Loucy (cell line): ENCODE measurements at regions not wholly inside any gene's neighbourhood (a gene's known extent, or its start where the extent isn't known, plus 50 kb on each side); places are given as distances from the start of the nearest gene placed in this dataset.

Experiments used
- H2AFZ ChIP-seq: fragments of 200-600 bp; sonication (generic); 2 replicates; pipeline ENCODE4 v1.6.0; 2016; ENCODE audit warnings: antibody characterized with exemption, mild to moderate bottlenecking, low read length, moderate library complexity
- H3F3A ChIP-seq: fragments of 200-600 bp; 2 replicates; pipeline ENCODE4 v1.6.0; 2016; ENCODE audit warnings: antibody characterized with exemption, low read depth, mild to moderate bottlenecking
- H3K27me3 ChIP-seq: fragments of 200-600 bp; sonication (generic); 2 replicates; pipeline ENCODE4 v1.6.1; 2014; ENCODE audit warnings: low read length, mild to moderate bottlenecking; ENCODE audit not compliant: insufficient read depth, poor library complexity, severe bottlenecking
- H3K36me3 ChIP-seq: fragments of 200-600 bp; sonication (generic); 2 replicates; pipeline ENCODE4 v1.6.1; 2016; ENCODE audit warnings: low read length; ENCODE audit not compliant: insufficient read depth
- H3K4me1 ChIP-seq: fragments of 200-600 bp; sonication (generic); 2 replicates; pipeline ENCODE4 v1.5.1; 2014; ENCODE audit warnings: low read length, mild to moderate bottlenecking; ENCODE audit not compliant: insufficient read depth, poor library complexity, severe bottlenecking
- H3K4me2 ChIP-seq: fragments of 200-600 bp; sonication (generic); 2 replicates; pipeline ENCODE4 v1.6.0; 2014; ENCODE audit warnings: antibody characterized with exemption, low read length, low read depth, mild to moderate bottlenecking; ENCODE audit not compliant: poor library complexity, severe bottlenecking
- H3K4me3 ChIP-seq: fragments of 200-600 bp; sonication (generic); 2 replicates; pipeline ENCODE4 v1.5.1; 2014; ENCODE audit warnings: low read length, mild to moderate bottlenecking, mixed read lengths; ENCODE audit not compliant: poor library complexity, severe bottlenecking
- H3K79me2 ChIP-seq: fragments of 200-600 bp; sonication (generic); 2 replicates; pipeline ENCODE4 v1.6.1; 2014; ENCODE audit warnings: low read length; ENCODE audit not compliant: insufficient read depth
- H3K9ac ChIP-seq: fragments of 200-600 bp; sonication (generic); 2 replicates; pipeline ENCODE4 v1.6.0; 2014; ENCODE audit warnings: mild to moderate bottlenecking, low read depth, low read length, moderate library complexity; ENCODE audit not compliant: poor library complexity, severe bottlenecking
- H3K9me2 ChIP-seq: fragments of 200-600 bp; sonication (generic); replicated peaks from 2 replicates; pipeline ENCODE4 v1.6.1; 2016; ENCODE audit warnings: low read depth, low read length, mixed read lengths
- H3K9me3 ChIP-seq: fragments of 200-600 bp; sonication (generic); 2 replicates; pipeline ENCODE4 v1.6.1; 2014; ENCODE audit warnings: mild to moderate bottlenecking, antibody characterized with exemption, low read length, low read depth; ENCODE audit not compliant: insufficient read depth
- H4K20me1 ChIP-seq: fragments of 200-600 bp; sonication (generic); 2 replicates; pipeline ENCODE4 v1.6.0; 2014; ENCODE audit warnings: antibody characterized with exemption, low read length, mild to moderate bottlenecking; ENCODE audit not compliant: insufficient read depth, poor library complexity, severe bottlenecking
- EZH2phosphoT487 ChIP-seq: fragments of 200-600 bp; IDR thresholded peaks from 2 replicates; pipeline ENCODE4 v1.6.1; 2018; ENCODE audit warnings: antibody characterized with exemption, mild to moderate bottlenecking, moderate library complexity, borderline replicate concordance
- TF ChIP-seq, protein P1 (sequence below): fragments of 200-600 bp; sonication (generic); conservative IDR thresholded peaks from 2 replicates; pipeline ENCODE4 v1.5.1; 2014; ENCODE audit warnings: mild to moderate bottlenecking, antibody characterized with exemption, low read length

DNA sequence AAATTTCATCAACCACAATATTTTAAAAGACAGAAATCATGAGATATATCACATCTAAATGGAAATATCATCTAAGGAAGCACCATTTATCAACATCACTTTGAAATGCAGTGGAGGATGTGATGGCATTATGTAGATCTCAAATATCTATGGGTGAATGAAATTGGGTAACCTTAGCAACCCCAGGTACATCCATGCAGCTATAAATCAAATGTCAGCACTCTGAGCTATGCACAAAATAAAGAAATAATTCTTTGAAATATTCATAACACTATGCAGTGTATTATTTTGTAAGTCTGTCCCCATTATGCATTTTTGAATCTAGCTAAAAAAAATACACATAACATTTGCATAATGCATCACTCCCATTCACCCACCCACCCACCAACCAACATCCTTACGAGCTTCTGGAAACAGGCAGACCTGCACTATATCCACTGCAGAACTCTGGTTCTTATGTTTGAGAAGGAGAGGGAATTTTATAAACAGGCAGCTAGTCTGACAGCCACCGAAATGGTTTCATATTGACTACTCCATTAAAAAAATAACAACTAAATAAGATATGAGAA lies 186.8 kb downstream of the SHOX2 start:
- Histone ChIP-seq H3F3A (no peaks in the 10 kb centered on the region), H3K27me3 (no peaks in the 10 kb centered on the region), H3K4me1 (no peaks in the 10 kb centered on the region), H3K36me3 (no peaks in the 10 kb centered on the region), H3K9me2 (no peaks in the 10 kb centered on the region), H3K9me3 (no peaks in the 10 kb centered on the region), H4K20me1 (no peaks in the 10 kb centered on the region), H3K79me2 (no peaks in the 10 kb centered on the region), H2AFZ (no peak overlapping the region), H3K4me2 (no peak overlapping the region), H3K9ac (no peak overlapping the region), H3K4me3 (no peak overlapping the region)
- TF ChIP-seq, protein P1, sequence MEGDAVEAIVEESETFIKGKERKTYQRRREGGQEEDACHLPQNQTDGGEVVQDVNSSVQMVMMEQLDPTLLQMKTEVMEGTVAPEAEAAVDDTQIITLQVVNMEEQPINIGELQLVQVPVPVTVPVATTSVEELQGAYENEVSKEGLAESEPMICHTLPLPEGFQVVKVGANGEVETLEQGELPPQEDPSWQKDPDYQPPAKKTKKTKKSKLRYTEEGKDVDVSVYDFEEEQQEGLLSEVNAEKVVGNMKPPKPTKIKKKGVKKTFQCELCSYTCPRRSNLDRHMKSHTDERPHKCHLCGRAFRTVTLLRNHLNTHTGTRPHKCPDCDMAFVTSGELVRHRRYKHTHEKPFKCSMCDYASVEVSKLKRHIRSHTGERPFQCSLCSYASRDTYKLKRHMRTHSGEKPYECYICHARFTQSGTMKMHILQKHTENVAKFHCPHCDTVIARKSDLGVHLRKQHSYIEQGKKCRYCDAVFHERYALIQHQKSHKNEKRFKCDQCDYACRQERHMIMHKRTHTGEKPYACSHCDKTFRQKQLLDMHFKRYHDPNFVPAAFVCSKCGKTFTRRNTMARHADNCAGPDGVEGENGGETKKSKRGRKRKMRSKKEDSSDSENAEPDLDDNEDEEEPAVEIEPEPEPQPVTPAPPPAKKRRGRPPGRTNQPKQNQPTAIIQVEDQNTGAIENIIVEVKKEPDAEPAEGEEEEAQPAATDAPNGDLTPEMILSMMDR: no peak
- no peak for TF ChIP-seq EZH2phosphoT487

- Histone ChIP-seq H3K79me2 (no peaks in the 10 kb centered on the region), H3K9me2 (no peaks in the 10 kb centered on the region), H3K4me3 (no peak overlapping the region), H3K36me3 (no peaks in the 10 kb centered on the region), H4K20me1 (no peaks in the 10 kb centered on the region), H3K4me1 (no peaks in the 10 kb centered on the region), H3K9ac (no peak overlapping the region), H2AFZ (no peak overlapping the region), H3K4me2 (no peak overlapping the region), H3K9me3 (no peaks in the 10 kb centered on the region), H3K27me3 (no peaks in the 10 kb centered on the region), H3F3A (no peaks in the 10 kb centered on the region)
- TF ChIP-seq, protein P1: no peak
- TF ChIP-seq EZH2phosphoT487: no peak
These were observed 187.8 kb downstream of the SHOX2 start for GRCh38 chr3:157918402-157918801.

- Histone ChIP-seq H3K9ac (no peak overlapping the region), H3K27me3 (no peaks in the 10 kb centered on the region), H2AFZ (no peak overlapping the region), H3K4me2 (no peak overlapping the region), H3K4me1 (no peaks in the 10 kb centered on the region), H3K4me3 (no peak overlapping the region), H3K9me3 (no peaks in the 10 kb centered on the region), H3K9me2 (no peaks in the 10 kb centered on the region), H3F3A (no peaks in the 10 kb centered on the region), H4K20me1 (no peaks in the 10 kb centered on the region), H3K36me3 (no peaks in the 10 kb centered on the region), H3K79me2 (no peaks in the 10 kb centered on the region)
- no peak for TF ChIP-seq EZH2phosphoT487
- TF ChIP-seq, protein P1: no peak
These were observed 189.5 kb downstream of the SHOX2 start for GRCh38 chr3:157916672-157917071.
